ENCODE measurements at regions not wholly inside any gene's neighbourhood (a gene's known extent, or its start where the extent isn't known, plus 50 kb on each side); places are given as distances from the start of the nearest gene placed in this dataset.

DNA sequence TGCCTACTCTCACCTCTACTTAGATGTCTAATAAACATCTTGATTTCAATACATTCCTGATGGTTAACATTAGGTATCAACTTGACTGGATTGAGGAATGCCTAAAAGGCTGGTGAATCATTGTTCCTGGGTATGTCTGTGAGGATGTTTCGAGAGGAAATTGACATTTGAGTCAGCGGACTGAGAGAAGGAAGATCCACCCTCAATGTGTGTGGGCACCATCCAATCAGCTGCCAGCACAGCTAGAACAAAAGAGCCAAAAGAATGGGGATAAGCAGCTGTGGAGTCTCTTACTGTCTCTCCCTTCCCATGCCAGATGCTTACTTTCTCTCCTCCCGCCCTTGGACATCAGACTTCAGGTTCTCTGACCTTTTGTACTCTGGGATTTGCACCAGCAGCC is 128.6 kb upstream of the HS3ST5 start:
- DNase-seq, result no peak

DNA sequence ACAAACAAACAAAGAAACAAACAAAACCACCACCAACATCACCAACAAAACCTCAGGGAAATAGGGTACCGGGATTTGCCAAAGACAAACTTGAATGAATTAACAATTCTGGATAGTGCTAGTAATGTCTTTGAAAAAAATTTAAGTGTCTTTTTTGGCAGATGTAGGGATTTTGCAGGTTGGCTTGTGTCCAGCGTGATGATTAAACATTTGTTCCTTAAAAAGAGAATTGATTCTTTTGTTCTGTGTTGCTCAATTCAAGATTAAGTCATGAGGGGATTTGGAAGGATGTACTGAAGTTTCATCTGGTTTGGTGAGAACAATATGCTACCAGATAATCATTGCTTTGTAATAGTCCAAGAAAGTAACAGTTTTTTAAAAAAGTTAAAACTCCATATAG is 125.1 kb upstream of the HS3ST5 start:
- DNase-seq, result no peak

DNA sequence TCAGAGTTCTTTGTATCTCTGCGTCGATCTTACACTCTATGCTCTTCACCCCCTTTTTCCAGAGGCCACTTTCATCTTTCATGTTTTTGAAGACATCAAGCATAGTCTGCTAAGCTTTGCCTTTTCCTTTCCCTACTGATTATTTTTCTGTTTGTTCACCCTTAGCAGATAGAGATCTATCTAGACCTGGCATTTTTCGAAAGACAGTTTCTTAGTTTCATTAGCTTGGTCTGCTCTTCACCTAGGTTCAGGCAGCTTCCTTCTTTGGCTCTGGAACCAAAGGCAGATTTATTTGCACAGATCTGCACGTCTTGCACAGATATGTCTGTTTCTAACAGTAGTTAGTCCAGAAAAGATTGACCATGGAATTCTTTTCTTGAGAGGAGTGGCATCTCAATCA is 122.7 kb upstream of the HS3ST5 start:
- no peak for DNase-seq

DNA sequence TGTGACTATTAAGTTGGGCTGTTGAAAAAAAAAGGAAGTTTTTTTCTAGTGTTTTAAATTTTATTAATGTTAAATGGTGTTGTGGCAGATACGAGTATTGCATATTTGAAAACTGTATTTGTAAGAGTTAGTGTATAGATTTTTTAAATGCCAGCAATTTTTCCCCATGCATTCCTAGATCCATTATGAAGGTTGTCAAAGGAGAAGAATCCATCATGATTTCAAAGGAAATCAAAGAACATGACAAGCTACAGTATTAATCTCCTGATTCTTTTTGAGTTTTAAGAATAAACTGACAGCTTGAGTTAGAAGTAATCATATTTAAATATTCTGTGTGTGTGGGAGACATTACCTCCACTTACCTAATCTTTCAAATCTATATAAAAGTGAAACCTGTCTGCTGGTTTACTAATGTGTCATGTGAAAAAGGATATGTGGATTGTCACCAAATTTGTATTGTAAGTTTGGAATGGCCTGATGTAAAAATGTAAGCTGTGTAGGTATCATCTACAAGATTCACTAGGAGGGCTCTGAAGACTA is 111.0 kb upstream of the HS3ST5 start:
- DNase-seq, result peak in 1 of 2 experiments; percentile 2

DNA sequence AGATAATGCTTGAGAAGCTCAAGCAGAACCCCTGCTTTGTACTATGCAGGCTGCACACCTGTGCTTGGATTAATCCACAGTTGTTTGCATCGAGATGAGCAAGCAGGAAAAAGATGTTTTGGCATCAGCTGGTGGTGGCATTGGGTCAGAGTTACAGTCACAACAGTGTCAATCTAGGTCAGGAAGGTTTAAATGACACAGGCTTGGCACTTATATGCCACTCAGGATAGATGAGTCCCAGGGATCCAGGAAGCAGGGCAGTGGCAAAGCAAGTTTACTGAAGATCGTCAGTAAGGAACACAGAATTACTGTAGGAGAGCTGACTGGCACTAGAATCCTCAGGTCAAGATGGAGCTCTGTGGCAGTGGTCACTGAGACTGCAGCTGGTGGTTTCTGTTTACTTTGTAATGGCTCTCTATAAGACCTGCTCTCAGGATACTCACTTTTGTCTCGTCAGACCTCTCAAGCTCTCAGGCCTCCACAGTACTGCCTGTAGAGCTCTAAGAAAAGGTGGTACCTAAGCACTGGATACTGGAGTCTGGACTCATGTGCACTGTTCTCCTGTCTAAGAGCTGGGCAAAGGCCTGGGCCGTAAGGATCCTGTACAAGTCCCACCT is 110.1 kb upstream of the HS3ST5 start:
- DNase-seq, result no peak

DNA sequence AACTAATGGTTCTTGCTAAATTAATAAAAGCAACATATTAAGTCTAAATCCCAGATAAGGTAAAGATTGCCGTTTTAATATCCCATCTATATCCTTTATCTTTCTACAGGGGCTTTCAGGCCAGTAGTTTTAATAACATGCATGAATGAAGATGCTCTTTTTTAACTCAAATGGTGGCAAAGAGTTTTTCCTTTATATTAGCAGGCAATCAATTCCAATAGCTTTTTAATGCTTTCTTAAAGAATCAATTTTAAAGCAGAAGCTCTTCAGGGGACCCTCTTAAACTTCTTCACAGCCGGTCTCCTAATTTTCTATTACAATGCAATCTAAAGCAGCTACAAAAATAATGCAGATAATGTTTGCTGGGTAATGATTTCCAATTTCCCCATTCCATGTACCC is 107.8 kb upstream of the HS3ST5 start:
- DNase-seq, result no peak

DNA sequence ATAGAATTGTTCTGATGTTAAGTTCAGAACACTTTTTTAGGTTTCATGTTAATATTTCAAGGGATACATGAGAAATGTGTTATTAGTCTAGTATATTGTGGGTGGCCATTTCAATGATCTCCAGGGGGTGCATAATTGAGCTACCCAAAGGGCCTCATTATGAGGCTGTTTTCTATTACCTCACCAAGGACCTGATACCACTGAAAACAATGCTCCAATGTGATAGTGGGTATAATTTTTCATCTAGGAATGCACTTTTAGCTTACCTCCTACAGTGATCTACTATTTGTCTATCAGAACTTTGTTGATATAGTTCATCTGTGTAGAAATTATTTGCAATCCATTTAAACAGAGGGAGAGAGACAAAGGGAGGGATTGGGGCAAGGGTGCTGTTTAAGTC is 106.8 kb upstream of the HS3ST5 start:
- DNase-seq, result no peak

DNA sequence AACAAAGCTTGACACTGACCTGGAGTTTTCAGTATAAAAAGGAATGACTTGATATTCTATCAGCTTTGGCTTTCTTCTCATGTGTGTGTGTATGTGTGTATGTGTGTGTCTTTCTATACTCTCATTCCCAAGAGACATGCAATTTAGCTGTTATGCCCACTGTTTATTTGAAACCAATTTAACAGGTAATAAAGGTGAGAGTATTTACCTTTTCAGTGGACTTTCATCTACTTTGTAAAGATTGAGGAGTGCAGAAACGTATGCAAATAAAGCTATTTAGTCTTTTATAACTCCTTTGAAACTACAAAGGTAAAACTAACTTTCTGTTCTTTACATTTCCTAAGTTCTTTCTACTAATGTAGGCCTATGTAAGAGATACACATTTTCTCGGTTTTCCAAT is 103.5 kb upstream of the HS3ST5 start:
- DNase-seq, result no peak

DNA sequence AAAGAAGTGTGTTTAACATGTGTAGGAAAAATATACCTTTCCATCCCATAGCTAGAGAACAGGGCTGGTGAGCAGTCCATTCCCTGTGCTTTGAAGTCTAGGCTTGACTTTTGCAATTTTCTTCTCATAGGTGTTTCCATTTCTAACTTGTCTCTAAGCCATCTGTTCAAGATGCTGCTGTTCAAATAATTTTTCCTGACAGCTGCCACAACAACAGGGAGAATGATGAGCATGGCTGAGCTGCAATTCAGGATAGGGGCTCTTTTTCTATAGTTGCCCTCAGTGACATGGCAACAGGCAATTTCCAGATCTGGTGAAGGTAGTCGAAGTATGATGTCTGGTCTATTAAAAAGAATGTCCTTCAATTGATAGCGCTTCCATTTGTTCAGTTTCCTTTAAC is 103.0 kb upstream of the HS3ST5 start:
- DNase-seq, result no peak

DNA sequence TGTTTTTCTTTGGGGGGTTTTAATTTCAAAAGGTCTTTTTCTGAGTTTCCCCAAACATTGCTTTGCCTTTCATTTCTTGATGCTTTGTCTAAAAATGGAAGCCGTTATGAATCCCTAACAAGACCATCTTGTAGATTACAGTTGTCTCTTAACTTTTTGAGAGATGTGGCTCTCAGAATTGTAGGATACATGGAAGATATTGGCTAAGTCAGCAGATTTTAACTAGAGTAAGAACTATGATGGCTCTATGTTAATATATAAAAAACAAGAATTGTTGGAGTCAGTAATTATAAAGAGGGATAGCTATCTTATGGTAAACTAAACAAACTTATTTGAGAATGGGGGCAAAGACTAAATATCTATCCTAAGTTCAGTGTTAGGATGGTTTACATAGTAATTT is 96.6 kb upstream of the HS3ST5 start:
- DNase-seq, result no peak

DNA sequence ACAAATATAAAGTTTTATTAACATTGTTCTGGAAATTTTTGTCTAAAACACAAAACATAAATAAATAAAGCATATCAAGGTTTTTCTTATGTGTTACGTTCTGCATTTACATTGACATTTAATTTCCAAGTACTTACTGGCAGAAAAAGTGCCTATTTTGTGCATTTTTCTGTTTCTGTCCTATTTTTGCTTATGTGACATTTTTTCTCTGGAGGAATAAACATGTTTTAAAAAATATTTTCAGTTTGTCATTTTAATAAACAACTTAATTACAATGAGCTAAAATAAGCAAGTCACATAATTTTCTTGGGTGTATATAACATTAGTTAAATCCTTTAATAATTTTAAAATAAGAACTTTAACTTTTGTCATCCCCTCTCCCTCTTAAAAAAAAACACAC is 94.4 kb upstream of the HS3ST5 start:
- DNase-seq, result no peak

DNA sequence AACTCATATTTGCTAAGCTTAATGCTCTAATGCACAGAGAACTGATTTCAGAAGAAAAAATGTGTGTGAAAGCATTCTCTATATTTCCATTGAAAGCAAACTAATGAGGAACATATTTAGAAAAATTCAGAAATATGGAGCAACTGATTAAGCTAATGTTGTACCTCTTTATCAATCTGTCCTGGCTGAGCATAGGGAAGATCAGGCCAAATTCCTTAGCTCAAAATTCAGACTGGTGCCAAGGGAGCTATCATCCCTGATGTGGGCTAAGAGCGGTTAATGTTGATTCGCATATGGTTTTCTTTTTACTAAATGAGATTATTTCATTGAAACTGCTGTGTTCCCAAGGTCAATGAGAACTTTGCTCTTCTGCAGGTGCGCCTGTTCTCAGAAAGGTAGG is 93.9 kb upstream of the HS3ST5 start:
- DNase-seq, result no peak

DNA sequence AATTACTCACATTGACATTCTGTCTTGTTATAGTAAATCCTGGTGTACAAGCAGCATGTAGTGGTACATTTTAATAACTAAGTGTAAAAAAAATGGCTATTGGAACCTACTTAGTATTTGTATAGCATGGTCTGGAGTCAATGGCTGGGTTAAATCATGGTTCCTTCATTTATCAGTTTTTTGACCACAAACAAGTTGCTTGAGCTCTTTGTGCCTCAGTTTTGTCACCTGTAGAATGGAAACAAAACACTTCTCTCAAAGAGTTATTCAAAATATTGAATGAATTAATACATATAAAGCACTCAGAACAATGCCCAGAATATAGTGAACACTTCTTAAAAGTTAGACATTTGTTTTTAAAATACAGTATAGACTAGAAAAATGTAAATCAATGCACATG is 93.2 kb upstream of the HS3ST5 start:
- no peak for DNase-seq

DNA sequence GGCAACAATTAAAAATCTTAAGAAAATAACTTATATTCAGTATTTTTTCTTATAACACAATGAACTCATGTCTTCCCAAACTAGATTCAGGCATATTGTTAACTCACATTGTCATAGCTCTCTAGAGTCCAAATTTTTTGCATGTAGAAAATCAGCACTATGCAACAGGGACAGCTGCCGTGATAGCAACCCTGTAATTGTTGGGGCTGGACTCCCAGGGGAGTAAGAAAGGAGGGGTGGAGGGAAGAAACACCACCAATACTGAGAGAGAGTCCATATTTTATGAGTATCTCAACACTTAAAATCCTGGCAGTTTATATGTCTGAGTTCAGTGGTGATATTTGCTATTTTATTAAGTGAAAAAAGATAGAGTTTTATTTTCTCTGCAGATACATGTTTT is 89.6 kb upstream of the HS3ST5 start:
- DNase-seq, result no peak

DNA sequence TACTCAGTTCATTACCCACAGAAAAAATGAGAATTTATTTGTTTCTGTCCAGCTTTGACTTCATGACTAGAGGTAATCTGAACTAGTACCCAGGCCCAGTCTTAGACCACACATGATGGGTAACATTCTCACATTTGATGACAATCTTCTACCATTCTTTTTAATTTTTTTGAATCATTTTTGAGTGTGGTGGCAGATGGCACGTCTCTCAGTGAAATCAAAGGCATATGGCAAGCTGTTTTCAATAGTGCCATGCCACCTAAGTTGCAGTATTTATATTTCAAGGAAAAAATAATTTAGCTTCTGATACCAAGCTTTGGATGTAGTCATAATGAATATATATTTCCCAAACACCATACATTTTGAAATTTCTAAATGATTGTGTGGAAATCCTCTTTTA is 88.8 kb upstream of the HS3ST5 start:
- DNase-seq, result no peak

DNA sequence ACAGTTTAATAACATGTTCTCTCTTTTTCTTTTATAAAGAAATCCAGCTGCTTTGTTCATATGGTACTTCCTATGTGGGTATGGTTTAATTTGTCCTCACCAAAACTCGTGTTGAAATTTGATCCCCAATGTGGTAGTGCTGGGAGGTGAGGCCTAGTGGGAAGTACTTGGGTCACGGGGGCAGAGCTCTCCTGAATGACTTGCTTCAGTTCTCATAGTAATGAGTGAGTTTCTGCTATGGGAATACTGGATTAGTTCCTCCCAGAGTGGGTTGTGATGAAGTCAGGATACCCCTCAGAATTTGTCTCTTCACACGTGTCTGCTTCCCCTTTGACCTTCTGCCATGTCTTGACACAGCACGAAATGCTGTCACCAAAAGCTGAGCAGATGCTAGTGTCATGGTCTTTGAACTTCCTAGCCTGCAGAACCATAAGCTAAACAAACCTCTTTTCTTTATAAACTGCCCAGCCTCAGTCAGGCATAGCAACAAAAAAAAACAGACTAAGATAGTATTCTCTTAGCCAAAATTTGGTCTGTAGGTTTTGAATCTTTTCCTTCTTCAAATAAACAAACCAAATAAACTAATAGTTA is 87.8 kb upstream of the HS3ST5 start:
- peak; percentile 14 to 35 for DNase-seq

DNA sequence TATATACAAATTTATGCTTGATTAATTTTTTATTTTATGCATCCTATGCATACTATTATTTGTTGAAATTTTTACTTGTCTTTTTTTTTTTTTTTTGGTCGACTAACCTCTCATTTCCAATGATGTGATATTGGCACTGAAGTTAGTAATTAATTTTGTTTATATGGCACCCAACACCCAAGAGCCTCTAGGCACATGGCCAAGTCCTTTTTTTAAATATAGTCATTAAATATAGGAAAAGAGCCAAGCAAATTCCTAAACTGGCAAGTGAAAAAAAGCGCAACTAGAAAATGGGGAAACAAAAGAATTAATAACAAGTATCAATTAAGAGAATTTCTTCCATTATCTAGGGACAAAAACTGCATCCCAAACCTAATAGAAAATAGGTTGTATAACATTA is 85.5 kb upstream of the HS3ST5 start:
- no peak for DNase-seq

DNA sequence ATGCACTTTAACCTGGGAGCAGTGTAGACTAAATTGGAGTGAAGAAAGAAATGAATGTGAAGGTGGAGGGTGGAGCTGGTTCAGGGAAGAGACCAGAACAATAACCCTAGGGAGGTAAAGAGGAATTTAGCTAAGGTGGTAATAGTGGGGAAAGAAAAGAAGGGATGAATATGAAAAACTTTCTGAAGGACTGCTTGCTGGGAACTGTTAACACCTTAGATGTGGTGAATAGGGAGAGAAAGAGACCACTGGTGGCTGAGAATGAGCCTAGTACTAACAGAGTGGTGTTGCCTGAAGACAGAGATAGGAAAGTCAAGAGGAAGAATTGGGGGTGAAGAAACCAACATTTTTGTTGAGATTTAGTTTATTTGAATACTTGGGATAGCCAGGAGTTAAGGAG is 78.4 kb upstream of the HS3ST5 start:
- DNase-seq, result no peak

DNA sequence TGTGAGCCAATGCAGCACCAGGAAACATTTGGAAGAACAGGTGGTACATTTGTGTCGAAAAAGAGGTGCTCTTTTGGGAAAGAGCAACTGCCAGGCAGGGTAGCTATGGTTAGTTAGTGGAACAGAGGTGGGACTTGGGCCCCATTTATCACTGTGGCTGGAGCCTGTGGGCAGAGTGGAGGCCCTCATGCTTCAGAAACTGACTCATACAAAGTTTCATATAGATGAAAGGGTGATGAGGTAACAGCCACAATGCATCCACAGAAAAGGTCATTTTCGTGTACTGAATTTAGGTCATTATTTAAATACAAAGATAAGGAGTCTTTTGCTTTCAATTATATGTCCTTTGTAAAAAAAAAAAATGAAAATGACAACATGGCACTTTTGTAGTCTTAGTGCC is 76.4 kb upstream of the HS3ST5 start:
- no peak for DNase-seq

DNA sequence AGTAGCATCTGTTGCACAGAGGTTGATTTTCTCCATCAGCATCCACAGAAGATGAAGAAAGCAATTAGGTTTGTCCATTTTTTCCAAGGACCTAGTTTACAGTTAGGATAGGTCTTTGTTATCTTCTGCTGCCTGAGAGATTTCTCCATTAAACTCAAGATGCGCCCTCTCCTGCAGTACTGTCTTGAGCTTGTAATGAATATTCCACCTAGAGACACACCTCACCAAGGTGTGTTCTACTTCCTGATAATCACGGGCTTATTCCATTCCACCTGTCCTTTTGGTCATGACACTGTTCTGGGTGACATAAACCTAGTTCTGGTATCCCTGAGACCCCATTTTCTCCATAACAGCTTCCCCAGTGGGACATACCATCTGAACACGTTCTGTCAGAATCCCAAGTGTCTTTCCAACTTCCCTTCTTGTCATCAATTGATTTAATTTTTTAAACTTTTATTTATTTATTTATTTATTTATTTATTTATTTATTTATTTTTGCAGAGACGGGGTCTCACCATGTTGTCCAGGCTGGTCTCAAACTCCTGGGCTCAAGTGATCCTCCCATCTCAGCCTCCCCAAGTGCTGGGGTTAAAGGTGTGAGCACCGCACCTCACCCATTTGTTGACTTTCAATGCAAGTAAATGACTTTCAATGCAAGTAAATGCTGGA is 75.6 kb upstream of the HS3ST5 start:
- no peak for DNase-seq

DNA sequence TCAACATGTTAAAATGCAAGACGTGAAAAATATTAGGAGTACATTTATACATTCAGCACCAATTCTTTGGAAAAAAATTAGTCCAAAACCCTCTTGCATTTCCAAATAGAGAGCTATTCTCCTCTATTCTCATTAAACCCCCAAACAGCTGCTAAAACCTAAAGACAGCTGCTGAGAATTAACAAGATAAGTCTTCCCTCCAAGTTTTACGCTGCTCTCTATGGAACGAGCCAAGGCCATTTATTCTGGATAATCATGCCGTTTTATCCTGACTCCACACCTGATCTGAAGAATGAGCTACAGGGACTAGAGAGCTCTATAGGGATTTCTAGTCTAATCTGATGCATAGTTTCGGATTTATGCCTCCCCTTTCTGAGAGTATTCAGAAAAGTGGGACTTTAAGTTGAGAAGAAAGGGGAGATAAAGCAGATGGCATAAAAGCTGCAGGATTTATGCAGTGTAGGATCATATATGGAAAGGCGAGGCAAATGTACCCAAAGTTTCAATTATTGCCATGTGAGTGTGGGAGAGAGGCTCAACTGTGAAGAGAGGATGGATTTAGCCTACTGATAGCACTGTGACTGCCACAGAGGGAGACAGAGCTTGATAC is 64.7 kb upstream of the HS3ST5 start:
- DNase-seq, result no peak

DNA sequence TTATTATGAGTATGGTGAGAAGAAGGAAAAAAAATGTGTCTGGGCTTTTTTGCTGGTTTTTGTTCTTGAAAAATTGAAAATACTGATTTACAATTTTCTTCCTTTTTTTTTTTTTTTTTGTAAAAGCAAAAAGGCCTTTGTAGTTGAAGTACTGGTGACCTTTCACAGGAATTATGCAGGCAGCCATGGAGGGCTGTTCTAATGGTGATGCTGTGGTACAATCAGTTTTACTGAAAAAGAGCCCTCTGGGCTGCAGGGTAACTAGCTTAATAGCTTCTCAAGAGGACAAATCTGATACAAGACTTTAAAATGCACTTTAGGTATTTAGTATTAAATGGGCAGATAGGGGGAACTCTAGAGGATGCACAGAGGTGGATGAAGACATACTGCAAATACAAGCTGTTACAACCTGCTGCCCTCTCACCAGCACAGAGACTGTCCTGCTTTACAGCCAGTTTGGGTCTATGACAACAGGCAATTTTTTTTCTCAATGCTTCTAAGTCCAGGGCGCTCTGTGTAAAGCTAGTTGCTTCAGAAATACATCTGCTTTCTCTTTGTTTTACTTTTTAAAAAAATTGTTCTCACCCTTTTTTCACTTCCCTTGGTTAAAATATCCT is 61.6 kb upstream of the HS3ST5 start:
- DNase-seq, result no peak

DNA sequence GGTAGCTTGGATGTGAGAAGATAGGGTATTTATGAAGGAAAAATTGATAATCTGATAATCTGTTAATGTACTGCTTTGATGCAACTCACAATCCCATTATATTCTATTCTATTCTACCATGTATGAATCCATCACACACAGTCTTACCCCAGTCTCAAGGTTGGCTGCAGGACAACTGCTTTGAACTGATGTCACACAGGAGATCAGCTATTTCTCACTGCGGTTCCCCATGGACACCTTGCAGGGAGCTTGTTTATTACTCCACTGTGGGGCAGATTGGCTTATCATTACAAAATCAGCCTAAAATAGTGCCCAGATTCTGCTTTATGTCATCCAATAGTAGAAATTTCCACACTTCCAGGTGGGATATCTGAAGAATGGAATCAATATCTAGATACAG is 61.0 kb upstream of the HS3ST5 start:
- DNase-seq, result no peak

DNA sequence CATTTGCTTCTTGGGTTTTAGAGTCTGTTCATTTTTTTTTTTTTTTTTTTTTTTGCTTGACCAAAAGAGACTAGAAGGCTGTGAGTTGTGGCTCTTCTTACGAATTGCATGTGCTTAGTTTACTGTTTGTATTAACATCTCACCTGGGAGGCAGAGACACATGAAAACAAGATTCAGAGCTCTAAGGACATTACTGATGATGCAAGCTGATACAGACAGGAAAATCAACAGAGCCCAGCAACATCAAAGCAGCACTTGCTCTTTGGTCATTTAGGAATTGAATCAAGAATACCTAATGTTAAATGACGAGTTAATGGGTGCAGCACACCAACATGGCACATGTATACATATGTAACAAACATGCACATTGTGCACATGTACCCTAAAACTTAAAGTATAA is 55.7 kb upstream of the HS3ST5 start:
- no peak for DNase-seq

Measured in Kasumi-1 (cell line).